Fibroblast of lung (primary cell): ENCODE measurements at regions not wholly inside any gene's neighbourhood (a gene's known extent, or its start where the extent isn't known, plus 50 kb on each side); places are given as distances from the start of the nearest gene placed in this dataset.

ENCODE experiments used
- DNase-seq, 2 donors: peaks; one replicate each; pipeline versions ENCODE4 v3.0.0 to v3.0.0-alpha.2; 2010; ENCODE audit warnings: low read depth in 2 of 2
- H2AFZ ChIP-seq: 2 replicates; pipeline ENCODE4 v1.5.1; 2012; ENCODE audit warnings: low read length, control low read depth, inconsistent platforms
- H3K27ac ChIP-seq: 2 replicates; pipeline ENCODE4 v1.5.1; 2011; ENCODE audit warnings: low read length, control low read depth; ENCODE audit not compliant: insufficient read depth
- H3K27me3 ChIP-seq: 2 replicates; pipeline ENCODE4 v1.5.1; 2011; ENCODE audit warnings: mild to moderate bottlenecking, low read length; ENCODE audit not compliant: control insufficient read depth, insufficient read depth
- H3K36me3 ChIP-seq: 2 replicates; pipeline ENCODE4 v1.5.1; 2011; ENCODE audit warnings: low read length; ENCODE audit not compliant: control insufficient read depth, insufficient read depth
- H3K4me1 ChIP-seq: 2 replicates; pipeline ENCODE4 v1.5.1; 2011; ENCODE audit warnings: low read length; ENCODE audit not compliant: control insufficient read depth, insufficient read depth; ENCODE audit errors: extremely low read depth
- H3K4me2 ChIP-seq: 2 replicates; pipeline ENCODE4 v1.5.1; 2011; ENCODE audit warnings: low read length, control low read depth; ENCODE audit not compliant: insufficient read depth; ENCODE audit errors: extremely low read depth
- H3K4me3 ChIP-seq, 4 experiments: fragments of 200-600 bp in 1 of 4; sonication (generic) in 1 of 4; replicated peaks in 1 of 4; 2 replicates each; pipeline ENCODE4 v1.5.1; 2011 to 2016; ENCODE audit warnings: low read length in 4 of 4, low read depth in 3 of 4, mild to moderate bottlenecking in 3 of 4, control low read depth in 2 of 4, inconsistent platforms in 1 of 4, mixed read lengths in 1 of 4; ENCODE audit not compliant: insufficient read depth in 1 of 4; ENCODE audit errors: control extremely low read depth in 1 of 4
- H3K79me2 ChIP-seq: 2 replicates; pipeline ENCODE4 v1.5.1; 2012; ENCODE audit warnings: mild to moderate bottlenecking, low read length, inconsistent platforms; ENCODE audit not compliant: control insufficient read depth, insufficient read depth
- H3K9ac ChIP-seq: 2 replicates; pipeline ENCODE4 v1.5.1; 2011; ENCODE audit warnings: mild to moderate bottlenecking, low read length, control low read depth; ENCODE audit not compliant: insufficient read depth
- H3K9me3 ChIP-seq: 2 replicates; pipeline ENCODE4 v1.5.1; 2012; ENCODE audit warnings: low read depth, low read length; ENCODE audit not compliant: control insufficient read depth, insufficient read depth
- H4K20me1 ChIP-seq: 2 replicates; pipeline ENCODE4 v1.5.1; 2011; ENCODE audit warnings: low read length; ENCODE audit not compliant: control insufficient read depth, insufficient read depth; ENCODE audit errors: extremely low read depth
- CTCF ChIP-seq, 2 donors: IDR thresholded peaks in 1 of 2; conservative IDR thresholded peaks in 1 of 2; 1 replicate in 1 of 2; 2 replicates in 1 of 2; pipeline ENCODE4 v1.5.1; 2011 to 2012; ENCODE audit warnings: low read length in 2 of 2, control low read depth in 1 of 2, inconsistent platforms in 1 of 2, low read depth in 1 of 2, mild to moderate bottlenecking in 1 of 2
- EZH2 ChIP-seq: IDR thresholded peaks from 2 replicates; pipeline ENCODE4 v1.5.1; 2012; ENCODE audit warnings: low read length, control low read depth, mild to moderate bottlenecking; ENCODE audit errors: missing control alignments

DNA sequence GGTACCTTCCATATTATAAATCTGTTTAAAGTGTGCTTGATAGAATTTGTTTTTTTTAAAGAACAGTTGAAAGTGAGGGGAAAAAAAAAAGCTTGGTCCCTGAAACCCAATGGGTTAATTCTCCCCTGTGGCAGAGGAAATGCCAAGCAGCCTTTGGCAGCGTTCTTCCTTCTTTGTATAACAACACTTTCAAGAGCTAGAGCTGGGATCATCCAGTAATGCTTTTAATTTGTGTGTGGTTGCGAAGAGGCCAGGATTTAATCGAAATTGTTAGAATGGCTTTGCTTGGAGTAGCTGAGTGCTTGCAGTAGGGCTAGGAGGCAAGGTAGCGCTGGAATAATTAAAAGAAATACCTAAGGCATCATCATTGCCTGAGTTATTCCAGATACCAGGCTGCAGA, 692.0 kb downstream of the DHX35 start:
- H3K27ac ChIP-seq: no peak overlapping the region
- H3K4me3 ChIP-seq: no peak overlapping the region
- H2AFZ ChIP-seq: no peak overlapping the region
- H3K4me2 ChIP-seq: no peak overlapping the region
- no peak for TF ChIP-seq EZH2
- TF ChIP-seq CTCF (conservative IDR thresholded peaks at IDR 0.05 in 1 of 2, IDR thresholded peaks at IDR 0.05 in 1 of 2; ENCODE audit: low read depth in 1 of 2, low read length in 2 of 2): no peak
- H4K20me1 ChIP-seq: no peaks in the 10 kb centered on the region
- H3K79me2 ChIP-seq: no peaks in the 10 kb centered on the region
- H3K9me3 ChIP-seq: no peaks in the 10 kb centered on the region
- H3K9ac ChIP-seq: no peak overlapping the region
- H3K27me3 ChIP-seq: no peaks in the 10 kb centered on the region
- no peak for DNase-seq
- H3K4me1 ChIP-seq: no peaks in the 10 kb centered on the region
- H3K36me3 ChIP-seq: no peaks in the 10 kb centered on the region

DNA sequence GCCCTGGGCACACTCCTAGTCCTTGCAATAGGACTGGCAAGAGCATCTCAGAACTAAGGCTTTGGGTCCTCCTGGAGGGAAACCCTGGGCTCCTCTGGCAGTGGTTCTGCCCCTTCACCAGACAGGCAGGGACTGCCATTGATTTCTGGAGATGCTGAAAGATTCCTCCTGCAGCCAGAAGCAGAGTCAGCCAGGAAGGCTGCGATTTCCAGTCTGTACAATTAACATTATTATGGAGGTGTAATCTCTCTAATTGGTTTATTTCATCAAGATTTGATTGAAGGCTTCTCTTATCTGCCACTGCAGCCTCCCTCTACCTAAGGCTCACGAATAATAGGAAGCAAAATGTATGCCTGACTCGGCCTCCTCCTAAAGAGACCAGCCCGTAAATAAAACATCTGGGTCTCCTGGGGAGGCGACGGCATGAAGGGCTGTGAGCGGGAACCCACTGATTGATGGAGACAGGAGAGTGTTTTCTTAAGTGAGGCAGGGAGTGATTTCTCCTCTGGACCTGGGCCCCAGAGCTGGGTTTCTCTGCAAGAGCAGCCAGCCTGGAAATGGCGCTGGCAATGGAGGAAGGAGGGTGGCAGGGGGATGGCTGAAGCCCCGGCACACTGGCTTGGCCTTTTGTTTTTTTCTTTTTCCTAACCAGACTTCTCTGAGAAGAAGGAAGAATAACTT, 689.6 kb downstream of the DHX35 start:
- Histone ChIP-seq H3K9me3 (no peaks in the 10 kb centered on the region), H3K27ac (no peak overlapping the region), H2AFZ (no peak overlapping the region), H4K20me1 (no peaks in the 10 kb centered on the region), H3K4me1 (no peaks in the 10 kb centered on the region), H3K4me2 (no peak overlapping the region), H3K9ac (no peak overlapping the region), H3K36me3 (no peaks in the 10 kb centered on the region), H3K27me3 (no peaks in the 10 kb centered on the region), H3K79me2 (no peaks in the 10 kb centered on the region), H3K4me3 (no peak overlapping the region)
- no peak for TF ChIP-seq CTCF (conservative IDR thresholded peaks at IDR 0.05 in 1 of 2, IDR thresholded peaks at IDR 0.05 in 1 of 2; ENCODE audit: low read depth in 1 of 2, low read length in 2 of 2)
- TF ChIP-seq EZH2: no peak
- DNase-seq: no peak

DNA sequence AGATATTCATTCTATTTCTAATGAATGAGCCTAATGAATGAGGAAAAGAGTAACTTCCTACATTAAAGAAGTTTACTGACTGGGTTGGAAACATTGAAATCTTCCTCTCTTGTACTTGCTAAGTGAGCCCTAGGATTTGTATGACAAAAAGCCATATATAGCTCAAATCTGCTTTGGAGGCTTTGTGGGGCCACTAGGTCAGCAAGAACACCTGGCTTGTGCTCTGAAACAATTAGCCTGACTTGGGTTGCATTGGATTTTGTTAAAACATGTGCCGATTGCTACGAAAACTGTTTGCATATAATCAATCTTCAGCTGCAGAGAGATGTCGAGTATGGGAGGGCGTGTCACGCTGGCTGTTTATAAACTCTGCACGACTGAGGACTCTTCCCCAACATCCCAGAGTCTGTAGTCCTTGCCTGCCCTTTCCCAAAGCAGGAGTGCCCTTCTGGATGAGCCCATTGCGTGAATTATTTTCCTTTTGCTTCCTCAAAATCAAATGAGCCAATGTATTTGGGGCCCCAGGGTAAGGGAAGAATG, 684.8 kb downstream of the DHX35 start:
- Histone ChIP-seq H2AFZ (no peak overlapping the region), H3K79me2 (no peaks in the 10 kb centered on the region), H3K36me3 (no peaks in the 10 kb centered on the region), H3K4me1 (no peaks in the 10 kb centered on the region), H3K9me3 (no peaks in the 10 kb centered on the region), H3K9ac (no peak overlapping the region), H3K27me3 (no peaks in the 10 kb centered on the region), H3K4me2 (no peak overlapping the region), H4K20me1 (no peaks in the 10 kb centered on the region), H3K27ac (no peak overlapping the region), H3K4me3 (no peak overlapping the region)
- no peak for DNase-seq
- no peak for TF ChIP-seq EZH2
- TF ChIP-seq CTCF (conservative IDR thresholded peaks at IDR 0.05 in 1 of 2, IDR thresholded peaks at IDR 0.05 in 1 of 2; ENCODE audit: low read depth in 1 of 2, low read length in 2 of 2): no peak
